ENCODE measurements at regions not wholly inside any gene's neighbourhood (a gene's known extent, or its start where the extent isn't known, plus 50 kb on each side); places are given as distances from the start of the nearest gene placed in this dataset.

DNA sequence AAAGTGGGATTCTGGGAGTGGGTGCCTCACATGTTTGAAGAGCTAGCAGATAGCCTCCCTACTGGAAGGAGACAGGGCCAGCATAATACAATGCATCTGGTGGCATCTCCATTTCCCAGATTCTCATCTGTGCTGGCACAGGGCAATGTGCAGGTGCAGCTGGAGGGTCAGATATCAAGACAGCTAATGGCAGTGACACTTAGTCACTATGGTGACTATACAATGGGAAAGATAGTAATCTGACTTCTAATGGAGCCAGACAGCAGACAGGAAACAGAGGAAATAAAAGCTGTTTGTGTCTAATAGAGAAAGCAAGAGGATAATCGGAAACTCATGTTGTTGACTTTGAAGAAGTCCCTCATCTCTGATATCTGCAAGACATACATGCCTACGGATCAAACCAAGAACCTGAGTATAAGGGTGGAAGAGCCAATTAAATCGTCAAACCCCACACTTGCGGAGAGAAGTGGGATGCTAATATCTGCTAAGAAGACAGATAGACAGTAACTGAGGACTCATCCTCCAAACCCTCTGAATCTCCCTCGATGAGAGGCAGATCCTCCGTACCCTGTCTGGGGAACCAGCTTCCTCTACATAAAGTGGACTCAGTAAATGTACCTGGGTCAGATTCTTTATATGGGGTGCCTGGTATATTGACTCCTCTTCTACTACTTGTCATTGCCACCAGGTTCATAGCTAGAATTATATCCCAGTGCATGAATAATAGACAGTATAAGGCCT, 692.7 kb downstream of the SOCS6 start:
- Histone ChIP-seq H3K4me1 (ENCODE audit: control insufficient read depth, insufficient read depth, low read length, poor library complexity, severe bottlenecking) (no peaks in the 10 kb centered on the region), H3K36me3 (ENCODE audit: control insufficient read depth, insufficient read depth, low read length) (no peaks in the 10 kb centered on the region), H3K27me3 (replicated peaks; ENCODE audit: control insufficient read depth, insufficient read depth, low read length, poor library complexity, severe bottlenecking) (no peaks in the 10 kb centered on the region), H3K4me3 (ENCODE audit: insufficient read depth, low read depth, low read length, poor library complexity, severe bottlenecking) (no peak overlapping the region), H3K27ac (ENCODE audit: insufficient read depth, low read length, poor library complexity, severe bottlenecking) (no peak overlapping the region), H3K9me3 (ENCODE audit: control insufficient read depth, low read length) (no peaks in the 10 kb centered on the region)
- no peak for DNase-seq

DNA sequence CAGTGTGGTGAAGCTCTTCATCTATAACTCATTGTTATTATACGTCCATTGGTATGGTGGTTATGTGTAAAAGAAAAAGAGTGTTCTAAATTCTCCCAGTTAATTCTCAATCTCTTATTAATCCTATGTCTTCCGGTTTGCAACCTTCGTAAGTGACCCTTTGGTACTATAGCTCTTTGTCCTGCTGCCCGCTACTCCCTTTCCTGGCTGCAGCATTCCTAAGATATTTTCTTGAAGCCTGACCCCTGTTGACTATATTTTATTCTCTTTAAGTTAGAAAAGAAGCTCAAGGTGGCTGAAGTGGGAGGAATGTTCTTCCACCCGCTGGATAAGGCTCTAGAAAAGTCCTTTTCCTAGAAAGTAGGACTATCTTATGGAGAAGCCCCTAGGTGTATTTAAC, 684.8 kb downstream of the SOCS6 start:
- Histone ChIP-seq H3K27ac (ENCODE audit: insufficient read depth, low read length, poor library complexity, severe bottlenecking) (no peak overlapping the region), H3K9me3 (ENCODE audit: control insufficient read depth, low read length) (no peaks in the 10 kb centered on the region), H3K36me3 (ENCODE audit: control insufficient read depth, insufficient read depth, low read length) (no peaks in the 10 kb centered on the region), H3K4me3 (ENCODE audit: insufficient read depth, low read depth, low read length, poor library complexity, severe bottlenecking) (no peak overlapping the region), H3K27me3 (replicated peaks; ENCODE audit: control insufficient read depth, insufficient read depth, low read length, poor library complexity, severe bottlenecking) (no peaks in the 10 kb centered on the region), H3K4me1 (ENCODE audit: control insufficient read depth, insufficient read depth, low read length, poor library complexity, severe bottlenecking) (no peaks in the 10 kb centered on the region)
- DNase-seq, result no peak

DNA sequence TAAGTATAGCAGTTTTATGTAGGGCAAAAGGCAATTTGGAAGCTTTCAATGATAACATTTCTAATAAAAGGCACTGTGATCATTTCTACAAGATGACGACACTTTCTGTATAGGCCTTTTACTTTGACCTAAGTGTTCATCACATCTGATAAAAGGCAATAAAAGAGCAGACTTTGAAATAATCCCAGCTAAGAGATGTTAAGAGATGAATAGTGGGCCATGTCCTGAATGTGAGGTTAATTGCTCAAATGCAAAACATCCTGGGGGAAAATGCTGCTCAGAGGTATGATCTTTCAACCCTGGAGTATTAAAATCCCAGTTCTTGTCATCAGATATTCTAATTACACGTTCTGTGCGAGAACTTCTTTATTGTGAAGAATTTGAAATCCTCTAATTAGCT, 677.6 kb downstream of the SOCS6 start:
- H3K27ac ChIP-seq (ENCODE audit: insufficient read depth, low read length, poor library complexity, severe bottlenecking), result no peak overlapping the region
- no peaks in the 10 kb centered on the region for H3K36me3 ChIP-seq (ENCODE audit: control insufficient read depth, insufficient read depth, low read length)
- no peaks in the 10 kb centered on the region for H3K27me3 ChIP-seq (replicated peaks; ENCODE audit: control insufficient read depth, insufficient read depth, low read length, poor library complexity, severe bottlenecking)
- H3K4me1 ChIP-seq (ENCODE audit: control insufficient read depth, insufficient read depth, low read length, poor library complexity, severe bottlenecking), result no peaks in the 10 kb centered on the region
- H3K9me3 ChIP-seq (ENCODE audit: control insufficient read depth, low read length), result no peaks in the 10 kb centered on the region
- DNase-seq, result no peak
- H3K4me3 ChIP-seq (ENCODE audit: insufficient read depth, low read depth, low read length, poor library complexity, severe bottlenecking), result no peak overlapping the region

DNA sequence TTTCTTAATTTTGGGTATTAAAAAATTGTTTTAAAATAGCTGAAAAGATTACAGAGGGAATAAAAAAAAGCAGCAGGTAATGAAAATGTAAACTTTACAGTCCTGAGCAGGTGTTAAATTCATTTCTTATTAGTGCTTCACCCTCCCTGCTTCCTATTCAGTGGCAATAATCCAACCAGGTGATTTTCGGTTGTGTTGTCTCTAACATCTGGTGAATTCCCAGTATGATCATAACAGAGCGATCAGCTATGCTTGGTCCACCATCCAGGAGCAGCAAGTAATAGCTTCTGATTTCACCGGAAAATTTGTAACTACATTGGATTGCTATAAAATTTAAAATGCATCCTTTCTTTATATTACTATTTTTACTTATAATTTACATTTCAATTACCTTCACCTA, 673.1 kb downstream of the SOCS6 start:
- no peak overlapping the region for H3K4me3 ChIP-seq (ENCODE audit: insufficient read depth, low read depth, low read length, poor library complexity, severe bottlenecking)
- no peaks in the 10 kb centered on the region for H3K9me3 ChIP-seq (ENCODE audit: control insufficient read depth, low read length)
- H3K27me3 ChIP-seq (replicated peaks; ENCODE audit: control insufficient read depth, insufficient read depth, low read length, poor library complexity, severe bottlenecking), result no peaks in the 10 kb centered on the region
- no peak for DNase-seq
- no peaks in the 10 kb centered on the region for H3K4me1 ChIP-seq (ENCODE audit: control insufficient read depth, insufficient read depth, low read length, poor library complexity, severe bottlenecking)
- no peak overlapping the region for H3K27ac ChIP-seq (ENCODE audit: insufficient read depth, low read length, poor library complexity, severe bottlenecking)
- no peaks in the 10 kb centered on the region for H3K36me3 ChIP-seq (ENCODE audit: control insufficient read depth, insufficient read depth, low read length)

DNA sequence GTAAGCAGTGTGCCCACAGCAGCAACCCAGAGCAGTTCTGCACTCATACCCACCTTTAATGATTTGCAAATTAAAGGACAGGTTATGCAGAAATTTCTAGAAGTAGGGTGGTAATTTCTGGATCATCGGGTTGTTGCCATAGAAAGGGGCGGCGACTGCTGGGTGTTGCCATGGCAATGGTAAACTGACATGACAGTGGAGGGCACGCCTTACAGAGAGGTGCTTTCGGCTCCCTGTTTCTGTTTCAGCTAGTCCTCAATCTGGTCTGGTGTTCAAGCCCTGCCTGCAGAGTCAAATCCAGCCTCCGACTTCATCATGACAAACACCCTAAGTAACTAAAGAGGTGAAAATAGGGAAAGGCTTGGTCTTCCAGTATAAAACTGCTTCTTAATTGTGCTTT, 667.7 kb downstream of the SOCS6 start:
- Histone ChIP-seq H3K27me3 (replicated peaks; ENCODE audit: control insufficient read depth, insufficient read depth, low read length, poor library complexity, severe bottlenecking) (no peaks in the 10 kb centered on the region), H3K4me3 (ENCODE audit: insufficient read depth, low read depth, low read length, poor library complexity, severe bottlenecking) (no peak overlapping the region), H3K9me3 (ENCODE audit: control insufficient read depth, low read length) (no peaks in the 10 kb centered on the region), H3K36me3 (ENCODE audit: control insufficient read depth, insufficient read depth, low read length) (no peaks in the 10 kb centered on the region), H3K4me1 (ENCODE audit: control insufficient read depth, insufficient read depth, low read length, poor library complexity, severe bottlenecking) (no peaks in the 10 kb centered on the region), H3K27ac (ENCODE audit: insufficient read depth, low read length, poor library complexity, severe bottlenecking) (no peak overlapping the region)
- DNase-seq, result no peak

DNA sequence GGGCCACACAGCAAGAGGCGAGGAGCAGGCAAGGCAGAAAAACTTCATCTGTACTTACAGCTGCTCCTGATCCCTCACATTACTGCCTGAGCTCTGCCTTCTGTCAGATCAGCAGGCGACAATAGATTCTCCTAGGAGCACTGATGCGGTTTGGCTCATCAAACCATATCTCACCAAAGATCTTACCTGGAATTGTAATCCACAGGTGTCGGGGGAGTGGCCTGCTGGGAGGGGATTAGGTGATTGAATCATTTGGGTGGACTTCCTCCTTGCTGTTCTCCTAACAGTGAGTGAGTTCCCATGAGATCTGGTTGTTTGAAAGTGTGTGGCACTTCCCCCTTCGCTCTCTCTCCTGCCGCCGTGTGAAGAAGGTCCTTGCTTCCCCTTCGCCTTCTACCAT, 647.3 kb downstream of the SOCS6 start:
- H3K9me3 ChIP-seq (ENCODE audit: control insufficient read depth, low read length), result no peaks in the 10 kb centered on the region
- H3K36me3 ChIP-seq (ENCODE audit: control insufficient read depth, insufficient read depth, low read length), result no peaks in the 10 kb centered on the region
- no peak for DNase-seq
- H3K4me3 ChIP-seq (ENCODE audit: insufficient read depth, low read depth, low read length, poor library complexity, severe bottlenecking), result no peak overlapping the region
- H3K27me3 ChIP-seq (replicated peaks; ENCODE audit: control insufficient read depth, insufficient read depth, low read length, poor library complexity, severe bottlenecking), result no peaks in the 10 kb centered on the region
- H3K4me1 ChIP-seq (ENCODE audit: control insufficient read depth, insufficient read depth, low read length, poor library complexity, severe bottlenecking), result no peaks in the 10 kb centered on the region
- no peak overlapping the region for H3K27ac ChIP-seq (ENCODE audit: insufficient read depth, low read length, poor library complexity, severe bottlenecking)

DNA sequence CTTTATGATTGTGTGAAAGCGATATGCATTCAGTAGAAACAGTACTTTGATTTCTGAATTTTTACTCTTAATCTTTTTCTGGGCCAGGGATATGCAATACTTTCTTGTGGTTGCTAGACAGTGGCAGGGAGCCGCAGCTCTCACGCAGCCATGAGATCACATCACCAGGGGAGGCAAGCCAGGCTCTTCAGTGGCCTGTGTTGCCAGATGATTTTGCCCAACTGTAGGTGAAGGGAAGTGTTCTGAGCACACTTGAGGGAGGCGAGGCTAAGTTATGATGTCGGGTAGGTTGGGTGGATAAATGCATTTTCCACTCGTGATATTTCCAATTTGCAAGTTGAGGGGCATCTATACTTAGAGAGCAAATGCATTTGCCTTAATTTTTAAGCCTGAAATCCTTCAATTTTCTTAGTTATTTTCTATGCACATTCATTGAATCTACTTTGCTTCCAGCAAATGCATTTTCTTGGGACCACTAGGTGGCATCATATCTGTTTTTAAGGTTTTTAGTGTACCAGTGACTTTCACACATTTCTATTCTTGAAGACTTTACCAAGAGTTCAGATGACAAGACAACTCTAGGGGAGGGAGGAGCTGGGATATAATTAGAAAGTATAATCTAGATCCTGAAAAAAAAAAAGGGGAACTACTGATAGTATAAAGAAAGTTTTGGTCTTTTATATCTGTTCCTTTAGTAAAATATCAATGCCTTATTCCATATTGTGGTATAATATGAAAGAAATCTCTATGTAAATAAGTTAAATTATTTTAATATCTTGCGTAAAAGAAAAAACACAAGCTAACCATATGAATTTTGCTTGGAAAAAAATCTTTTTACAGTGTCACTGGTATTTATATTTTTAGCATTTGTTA, 643.3 kb downstream of the SOCS6 start:
- Histone ChIP-seq H3K4me3 (ENCODE audit: insufficient read depth, low read depth, low read length, poor library complexity, severe bottlenecking) (no peak overlapping the region), H3K9me3 (ENCODE audit: control insufficient read depth, low read length) (no peaks in the 10 kb centered on the region), H3K36me3 (ENCODE audit: control insufficient read depth, insufficient read depth, low read length) (no peaks in the 10 kb centered on the region), H3K4me1 (ENCODE audit: control insufficient read depth, insufficient read depth, low read length, poor library complexity, severe bottlenecking) (no peaks in the 10 kb centered on the region), H3K27me3 (replicated peaks; ENCODE audit: control insufficient read depth, insufficient read depth, low read length, poor library complexity, severe bottlenecking) (no peaks in the 10 kb centered on the region), H3K27ac (ENCODE audit: insufficient read depth, low read length, poor library complexity, severe bottlenecking) (no peak overlapping the region)
- no peak for DNase-seq

DNA sequence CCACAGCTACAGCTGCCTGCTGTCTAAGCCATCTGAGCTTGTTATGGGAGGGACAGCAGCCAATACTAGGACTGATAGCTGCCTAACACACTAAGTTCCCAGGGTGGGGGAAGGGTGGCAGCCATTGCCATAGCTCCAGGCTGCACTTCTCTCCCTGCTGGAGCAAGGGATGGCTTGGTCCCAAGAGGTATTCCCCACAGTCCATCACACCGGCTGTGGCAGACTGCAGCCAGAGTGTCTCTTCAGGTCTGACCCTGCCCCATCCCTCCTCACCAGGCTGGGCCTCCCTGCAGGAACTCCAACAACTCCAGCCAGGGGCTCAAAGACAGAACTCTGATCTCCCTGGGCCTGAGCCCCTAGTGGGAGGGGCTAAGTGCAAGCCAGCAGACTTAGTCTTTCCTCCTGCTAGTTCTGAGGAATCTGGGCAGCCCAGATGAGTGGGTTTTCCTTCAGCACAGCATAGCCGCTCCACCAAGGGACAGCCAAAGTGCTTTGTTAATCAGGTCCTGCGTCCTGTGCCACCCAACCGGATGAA, 632.1 kb downstream of the SOCS6 start:
- Histone ChIP-seq H3K9me3 (ENCODE audit: control insufficient read depth, low read length) (no peaks in the 10 kb centered on the region), H3K27me3 (replicated peaks; ENCODE audit: control insufficient read depth, insufficient read depth, low read length, poor library complexity, severe bottlenecking) (no peaks in the 10 kb centered on the region), H3K4me1 (ENCODE audit: control insufficient read depth, insufficient read depth, low read length, poor library complexity, severe bottlenecking) (no peaks in the 10 kb centered on the region), H3K36me3 (ENCODE audit: control insufficient read depth, insufficient read depth, low read length) (no peaks in the 10 kb centered on the region), H3K4me3 (ENCODE audit: insufficient read depth, low read depth, low read length, poor library complexity, severe bottlenecking) (no peak overlapping the region), H3K27ac (ENCODE audit: insufficient read depth, low read length, poor library complexity, severe bottlenecking) (no peak overlapping the region)
- DNase-seq, result no peak

DNA sequence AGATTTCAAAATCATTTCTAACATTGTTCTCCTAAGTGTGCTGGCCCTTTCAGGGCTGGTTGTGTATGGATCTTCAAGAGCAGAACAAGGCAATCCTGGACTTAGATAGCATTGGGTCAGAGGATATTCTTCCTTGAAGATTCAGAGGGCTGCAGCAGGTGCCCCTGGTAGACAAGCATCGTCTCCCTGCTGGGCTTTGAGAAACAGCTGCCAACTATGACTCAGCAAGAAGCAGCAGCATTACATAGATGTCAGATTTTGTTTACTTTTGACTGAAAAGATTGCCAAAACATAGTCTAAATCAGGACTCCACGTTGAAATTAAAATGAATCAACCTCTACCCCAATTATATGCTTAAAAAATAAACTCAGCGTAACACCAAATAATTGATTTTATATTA, 618.8 kb downstream of the SOCS6 start:
- H3K27me3 ChIP-seq (replicated peaks; ENCODE audit: control insufficient read depth, insufficient read depth, low read length, poor library complexity, severe bottlenecking), result no peaks in the 10 kb centered on the region
- no peak for DNase-seq

DNA sequence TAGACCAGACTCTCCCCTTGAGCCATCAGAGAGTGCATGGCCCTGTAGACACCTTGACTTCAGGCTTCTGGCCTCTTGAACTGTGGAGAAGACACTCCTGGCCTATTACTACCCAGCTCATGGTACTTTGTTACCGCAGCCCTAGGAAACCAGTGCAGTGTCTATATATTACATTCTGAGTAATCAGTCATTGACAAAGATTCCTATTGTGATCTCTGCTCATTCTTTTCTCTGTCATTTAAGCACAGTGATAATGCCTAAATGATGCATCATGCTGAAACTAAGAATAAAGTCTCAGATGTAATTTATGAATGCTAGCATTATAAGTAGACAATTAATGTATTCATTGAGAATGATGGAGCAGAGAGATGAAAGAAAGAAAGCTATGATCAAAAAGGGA, 603.5 kb downstream of the SOCS6 start:
- H3K27me3 ChIP-seq (replicated peaks; ENCODE audit: control insufficient read depth, insufficient read depth, low read length, poor library complexity, severe bottlenecking), result no peaks in the 10 kb centered on the region
- no peak overlapping the region for H3K4me3 ChIP-seq (ENCODE audit: insufficient read depth, low read depth, low read length, poor library complexity, severe bottlenecking)
- no peaks in the 10 kb centered on the region for H3K9me3 ChIP-seq (ENCODE audit: control insufficient read depth, low read length)
- H3K27ac ChIP-seq (ENCODE audit: insufficient read depth, low read length, poor library complexity, severe bottlenecking), result no peak overlapping the region
- no peaks in the 10 kb centered on the region for H3K36me3 ChIP-seq (ENCODE audit: control insufficient read depth, insufficient read depth, low read length)
- H3K4me1 ChIP-seq (ENCODE audit: control insufficient read depth, insufficient read depth, low read length, poor library complexity, severe bottlenecking), result no peaks in the 10 kb centered on the region
- no peak for DNase-seq

More for the DNA sequence above, 618.8 kb downstream of the SOCS6 start:
- Histone ChIP-seq H3K4me1 (ENCODE audit: control insufficient read depth, insufficient read depth, low read length, poor library complexity, severe bottlenecking) (no peaks in the 10 kb centered on the region), H3K27ac (ENCODE audit: insufficient read depth, low read length, poor library complexity, severe bottlenecking) (no peak overlapping the region), H3K4me3 (ENCODE audit: insufficient read depth, low read depth, low read length, poor library complexity, severe bottlenecking) (no peak overlapping the region), H3K36me3 (ENCODE audit: control insufficient read depth, insufficient read depth, low read length) (no peaks in the 10 kb centered on the region), H3K9me3 (ENCODE audit: control insufficient read depth, low read length) (no peaks in the 10 kb centered on the region)

Measured in effector memory CD4-positive, alpha-beta T cell (primary cell).